ENCODE measurements at regions not wholly inside any gene's neighbourhood (a gene's known extent, or its start where the extent isn't known, plus 50 kb on each side); places are given as distances from the start of the nearest gene placed in this dataset.

GRCh38 chr3:72128921-72129320 lies 344.0 kb upstream of the PROK2 start:
- TF ChIP-seq, protein P1, sequence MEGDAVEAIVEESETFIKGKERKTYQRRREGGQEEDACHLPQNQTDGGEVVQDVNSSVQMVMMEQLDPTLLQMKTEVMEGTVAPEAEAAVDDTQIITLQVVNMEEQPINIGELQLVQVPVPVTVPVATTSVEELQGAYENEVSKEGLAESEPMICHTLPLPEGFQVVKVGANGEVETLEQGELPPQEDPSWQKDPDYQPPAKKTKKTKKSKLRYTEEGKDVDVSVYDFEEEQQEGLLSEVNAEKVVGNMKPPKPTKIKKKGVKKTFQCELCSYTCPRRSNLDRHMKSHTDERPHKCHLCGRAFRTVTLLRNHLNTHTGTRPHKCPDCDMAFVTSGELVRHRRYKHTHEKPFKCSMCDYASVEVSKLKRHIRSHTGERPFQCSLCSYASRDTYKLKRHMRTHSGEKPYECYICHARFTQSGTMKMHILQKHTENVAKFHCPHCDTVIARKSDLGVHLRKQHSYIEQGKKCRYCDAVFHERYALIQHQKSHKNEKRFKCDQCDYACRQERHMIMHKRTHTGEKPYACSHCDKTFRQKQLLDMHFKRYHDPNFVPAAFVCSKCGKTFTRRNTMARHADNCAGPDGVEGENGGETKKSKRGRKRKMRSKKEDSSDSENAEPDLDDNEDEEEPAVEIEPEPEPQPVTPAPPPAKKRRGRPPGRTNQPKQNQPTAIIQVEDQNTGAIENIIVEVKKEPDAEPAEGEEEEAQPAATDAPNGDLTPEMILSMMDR (IDR thresholded peaks at IDR 0.05): no peak
- no peak for TF ChIP-seq POLR2A (IDR thresholded peaks at IDR 0.05)

All from right lobe of liver (tissue), 4 donors.